Small intestine (tissue), 7 donors: ENCODE measurements at regions not wholly inside any gene's neighbourhood (a gene's known extent, or its start where the extent isn't known, plus 50 kb on each side); places are given as distances from the start of the nearest gene placed in this dataset.

ENCODE experiments used
- DNase-seq, 2 donors: peaks; one replicate each; pipeline versions ENCODE4 v3.0.0 to v3.0.0-alpha.2; 2013
- FAIRE-seq: peaks from 2 replicates; lab custom pipeline; 2012; peaks lifted over from hg19 to GRCh38; lab: Jason Lieb, UNC
- H3K27ac ChIP-seq, 3 donors: one replicate each; pipeline ENCODE4 v1.5.1; 2013; ENCODE audit warnings: low read length in 2 of 3, mild to moderate bottlenecking in 2 of 3, control low read depth in 1 of 3, inconsistent platforms in 1 of 3, low read depth in 1 of 3, moderate library complexity in 1 of 3
- H3K27me3 ChIP-seq, 3 donors: one replicate each; pipeline ENCODE4 v1.6.1; 2013; ENCODE audit warnings: low read length in 3 of 3, inconsistent platforms in 1 of 3; ENCODE audit not compliant: control insufficient read depth in 3 of 3, insufficient read depth in 3 of 3
- H3K36me3 ChIP-seq, 3 donors: one replicate each; pipeline ENCODE4 v1.6.1; 2013; ENCODE audit warnings: low read length in 3 of 3, inconsistent platforms in 1 of 3, low read depth in 1 of 3, mild to moderate bottlenecking in 1 of 3, moderate library complexity in 1 of 3; ENCODE audit not compliant: control insufficient read depth in 3 of 3, insufficient read depth in 2 of 3
- H3K4me1 ChIP-seq, 3 donors: one replicate each; pipeline ENCODE4 v1.6.1; 2013; ENCODE audit warnings: low read length in 2 of 3, inconsistent platforms in 1 of 3, low read depth in 1 of 3, mild to moderate bottlenecking in 1 of 3, moderate library complexity in 1 of 3; ENCODE audit not compliant: control insufficient read depth in 3 of 3, insufficient read depth in 2 of 3
- H3K4me3 ChIP-seq, 3 donors: one replicate each; pipeline ENCODE4 v1.5.1; 2013; ENCODE audit warnings: low read length in 3 of 3, control low read depth in 1 of 3, inconsistent platforms in 1 of 3, low read depth in 1 of 3, mild to moderate bottlenecking in 1 of 3, moderate library complexity in 1 of 3
- H3K9me3 ChIP-seq, 2 donors: one replicate each; pipeline ENCODE4 v1.6.1; 2013; ENCODE audit warnings: low read depth in 1 of 2, low read length in 1 of 2; ENCODE audit not compliant: control insufficient read depth in 2 of 2, insufficient read depth in 1 of 2
- WGBS, 3 donors: extraction: QIAGEN DNeasy Blood & Tissue Kit; methylation state at CpG; one replicate each; pipeline ENCODE4 v1.1.7; 2013; 5-methylcytosine and 5-hydroxymethylcytosine counted together
- donor health status: healthy with polysubstance abuse.
- donor health status: control.
- donor health status: control.
- donor health status: Bipolar disorder and iron deficiency.
- donor health status: healthy.

GRCh38 chr6:168782187-168782751, 341.3 kb downstream of the SMOC2 start:
- H3K4me1 ChIP-seq, result no peaks in the 10 kb centered on the region
- 76 to 81% (median 76%) methylated on average over 18 of the region's 18 CpGs for WGBS, 3 donors
- no peak overlapping the region for H3K27ac ChIP-seq
- no peak overlapping the region for H3K4me3 ChIP-seq
- peaks cover 0 to 9% of the 10 kb centered on the region in 2 donors for H3K9me3 ChIP-seq
- H3K27me3 ChIP-seq, result no peaks in the 10 kb centered on the region
- no peak for DNase-seq
- FAIRE-seq, result no peak
- H3K36me3 ChIP-seq, result no peaks in the 10 kb centered on the region

GRCh38 chr6:168778201-168778600, 337.2 kb downstream of the SMOC2 start:
- no peaks in the 10 kb centered on the region for H3K4me1 ChIP-seq
- no peak overlapping the region for H3K4me3 ChIP-seq
- no peak for DNase-seq
- peaks cover 0 to 11% of the 10 kb centered on the region in 2 donors for H3K9me3 ChIP-seq
- FAIRE-seq, result no peak
- no peak overlapping the region for H3K27ac ChIP-seq
- 70 to 86% (median 71%) methylated on average over 7 of the region's 7 CpGs for whole genome bisulfite sequencing, 3 donors
- no peaks in the 10 kb centered on the region for H3K27me3 ChIP-seq
- no peaks in the 10 kb centered on the region for H3K36me3 ChIP-seq

DNA sequence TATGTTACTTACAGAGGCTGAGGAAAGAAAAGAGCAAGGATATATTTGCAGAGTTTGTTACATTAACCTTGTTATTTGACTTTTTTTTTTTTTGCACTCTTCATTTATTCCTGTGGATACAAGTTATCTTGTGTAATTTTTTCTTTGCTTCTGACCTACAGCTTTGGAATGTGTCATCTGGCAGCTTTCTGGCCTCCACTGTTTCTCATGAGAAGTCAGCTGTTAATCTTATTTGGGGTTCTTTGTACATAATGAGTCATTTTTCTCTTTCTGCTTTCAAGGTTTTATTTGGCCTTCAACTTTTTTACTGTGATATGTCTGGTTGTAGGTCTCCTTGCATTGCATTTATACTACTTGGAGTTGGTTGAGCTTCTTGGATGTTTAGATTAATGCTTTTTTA, 333.4 kb downstream of the SMOC2 start:
- FAIRE-seq, result no peak
- Histone ChIP-seq H3K9me3 (peaks cover 0 to 17% of the 10 kb centered on the region in 2 donors), H3K4me3 (no peak overlapping the region), H3K36me3 (no peaks in the 10 kb centered on the region), H3K4me1 (no peaks in the 10 kb centered on the region), H3K27me3 (no peaks in the 10 kb centered on the region), H3K27ac (no peak overlapping the region)
- no peak for DNase-seq

- DNase-seq (no peak), FAIRE-seq (no peak)
- no peaks in the 10 kb centered on the region for H3K4me1 ChIP-seq
- H3K9me3 ChIP-seq, result peaks cover 0 to 20% of the 10 kb centered on the region in 2 donors
- no peak overlapping the region for H3K27ac ChIP-seq
- H3K4me3 ChIP-seq, result no peak overlapping the region
- H3K27me3 ChIP-seq, result no peaks in the 10 kb centered on the region
- no peaks in the 10 kb centered on the region for H3K36me3 ChIP-seq
These were observed 332.8 kb downstream of the SMOC2 start for GRCh38 chr6:168773788-168774187.

- FAIRE-seq, result no peak
These were observed 324.8 kb downstream of the SMOC2 start for GRCh38 chr6:168765752-168766151.

GRCh38 chr6:168756009-168756634, 315.1 kb downstream of the SMOC2 start:
- FAIRE-seq (no peak), DNase-seq (no peak)

More at GRCh38 chr6:168765752-168766151, 324.8 kb downstream of the SMOC2 start:
- H3K9me3 ChIP-seq, result peaks cover 0 to 17% of the 10 kb centered on the region in 2 donors
- H3K27ac ChIP-seq, result no peak overlapping the region
- H3K36me3 ChIP-seq, result no peaks in the 10 kb centered on the region
- no peak for DNase-seq
- WGBS, 3 donors, result 54 to 70% (median 62%) methylated on average over 1 of the region's 1 CpG
- no peaks in the 10 kb centered on the region for H3K4me1 ChIP-seq
- H3K4me3 ChIP-seq, result no peak overlapping the region
- H3K27me3 ChIP-seq, result no peaks in the 10 kb centered on the region

DNA sequence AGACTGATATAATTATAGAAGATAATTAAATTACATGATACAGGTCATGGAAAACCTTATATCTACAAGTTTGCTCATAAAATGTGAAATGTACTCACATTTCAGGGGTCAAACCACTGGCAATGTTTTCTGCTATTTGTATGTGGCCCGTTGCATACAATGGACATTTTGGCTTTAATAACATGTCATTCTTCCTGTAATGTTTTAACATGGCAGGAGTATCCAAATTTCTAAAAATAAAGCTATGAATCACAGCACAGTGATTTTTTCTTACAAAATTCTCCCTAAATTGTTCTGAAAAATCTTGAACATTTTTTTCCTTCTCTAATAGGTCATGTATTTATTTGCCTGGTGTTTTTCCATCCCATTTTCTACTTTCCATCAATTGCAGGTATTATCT, 305.7 kb downstream of the SMOC2 start:
- Histone ChIP-seq H3K4me1 (no peaks in the 10 kb centered on the region), H3K9me3 (no peaks in the 10 kb centered on the region), H3K27ac (no peak overlapping the region), H3K27me3 (no peaks in the 10 kb centered on the region), H3K4me3 (no peak overlapping the region), H3K36me3 (no peaks in the 10 kb centered on the region)
- FAIRE-seq (no peak), DNase-seq (no peak)
- WGBS, 3 donors, result 66 to 71% (median 70%) methylated on average over 1 of the region's 1 CpG

More at GRCh38 chr6:168756009-168756634, 315.1 kb downstream of the SMOC2 start:
- no peak overlapping the region for H3K27ac ChIP-seq
- H3K27me3 ChIP-seq, result no peaks in the 10 kb centered on the region
- no peak overlapping the region for H3K4me3 ChIP-seq
- no peaks in the 10 kb centered on the region for H3K9me3 ChIP-seq
- H3K36me3 ChIP-seq, result no peaks in the 10 kb centered on the region
- 89 to 95% (median 94%) methylated on average over 3 of the region's 3 CpGs for WGBS, 3 donors
- no peaks in the 10 kb centered on the region for H3K4me1 ChIP-seq

GRCh38 chr6:168746013-168746412, 305.0 kb downstream of the SMOC2 start:
- no peaks in the 10 kb centered on the region for H3K36me3 ChIP-seq
- no peaks in the 10 kb centered on the region for H3K27me3 ChIP-seq
- 83 to 90% (median 87%) methylated on average over 3 of the region's 3 CpGs for WGBS, 3 donors
- H3K9me3 ChIP-seq, result no peaks in the 10 kb centered on the region
- H3K4me1 ChIP-seq, result no peaks in the 10 kb centered on the region
- H3K27ac ChIP-seq, result no peak overlapping the region
- DNase-seq (peak; percentile 30 to 32), FAIRE-seq (no peak)
- H3K4me3 ChIP-seq, result no peak overlapping the region

- Histone ChIP-seq H3K4me3 (no peak overlapping the region), H3K27ac (no peak overlapping the region), H3K27me3 (no peaks in the 10 kb centered on the region), H3K36me3 (no peaks in the 10 kb centered on the region), H3K4me1 (no peaks in the 10 kb centered on the region), H3K9me3 (peaks cover 0 to 6% of the 10 kb centered on the region in 2 donors)
- FAIRE-seq, result no peak
- 76 to 91% (median 84%) methylated on average over 3 of the region's 3 CpGs for WGBS, 3 donors
- no peak for DNase-seq
These were observed 303.9 kb downstream of the SMOC2 start for GRCh38 chr6:168744861-168745260.
